GM12878 (cell line): ENCODE measurements at regions not wholly inside any gene's neighbourhood (a gene's known extent, or its start where the extent isn't known, plus 50 kb on each side); places are given as distances from the start of the nearest gene placed in this dataset.

Experiments
- CTCF ChIP-seq, 3 experiments: IDR thresholded peaks in 2 of 3; conservative IDR thresholded peaks in 1 of 3; 2 replicates each; pipeline ENCODE4 v1.5.1; 2011; ENCODE audit warnings: low read depth in 3 of 3, low read length in 3 of 3, mild to moderate bottlenecking in 3 of 3, control low read depth in 2 of 3, moderate library complexity in 2 of 3, inconsistent platforms in 1 of 3, mixed read lengths in 1 of 3; ENCODE audit not compliant: control insufficient read depth in 2 of 3, insufficient read depth in 1 of 3; ENCODE audit errors: extremely low read depth in 1 of 3
- E2F4 ChIP-seq: IDR thresholded peaks from 2 replicates; pipeline ENCODE4 v1.6.1; 2012; ENCODE audit warnings: low read depth, low read length, improper control_type of control experiment
- E2F8 ChIP-seq: fragments of 450-650 bp; IDR thresholded peaks from 2 replicates; pipeline ENCODE4 v1.6.1; 2018; ENCODE audit warnings: mild to moderate bottlenecking, low read depth, moderate library complexity; ENCODE audit not compliant: partially characterized antibody
- EGR1 ChIP-seq, 2 experiments: IDR thresholded peaks; 1 replicate in 1 of 2; 2 replicates in 1 of 2; pipeline ENCODE4 v1.6.1; 2011 to 2012; ENCODE audit warnings: low read depth in 2 of 2, low read length in 2 of 2, borderline replicate concordance in 1 of 2, mild to moderate bottlenecking in 1 of 2, moderate library complexity in 1 of 2
- JUND ChIP-seq: IDR thresholded peaks from 2 replicates; pipeline ENCODE4 v1.6.1; 2012; ENCODE audit warnings: low read depth, mild to moderate bottlenecking, low read length, improper control_type of control experiment, moderate library complexity
- NR2C2 ChIP-seq: IDR thresholded peaks from 2 replicates; pipeline ENCODE4 v1.6.1; 2011; ENCODE audit warnings: borderline replicate concordance, low read depth; ENCODE audit not compliant: control insufficient read depth, insufficient read length
- PBX3 ChIP-seq: IDR thresholded peaks from 2 replicates; pipeline ENCODE4 v1.6.1; 2011; ENCODE audit warnings: mild to moderate bottlenecking, low read depth, low read length, moderate library complexity; ENCODE audit not compliant: insufficient replicate concordance
- POLR2A ChIP-seq: IDR thresholded peaks from 2 replicates; pipeline ENCODE4 v1.6.1; 2011; ENCODE audit warnings: low read depth, mild to moderate bottlenecking, low read length
- TAF1 ChIP-seq: IDR thresholded peaks from 2 replicates; pipeline ENCODE4 v1.6.1; 2011; ENCODE audit warnings: mild to moderate bottlenecking, low read depth, low read length, borderline replicate concordance
- USF2 ChIP-seq: IDR thresholded peaks from 2 replicates; pipeline ENCODE4 v1.6.1; 2011; ENCODE audit warnings: low read depth, low read length, improper control_type of control experiment, borderline replicate concordance

GRCh38 chr18:10162340-10162739, 248.5 kb downstream of the VAPA start:
- TF ChIP-seq E2F8: no peak
- no peak for TF ChIP-seq POLR2A
- TF ChIP-seq E2F4: no peak
- no peak for TF ChIP-seq TAF1
- no peak for TF ChIP-seq NR2C2
- TF ChIP-seq PBX3: no peak
- TF ChIP-seq CTCF (IDR thresholded peaks at IDR 0.05 in 2 of 3, conservative IDR thresholded peaks at IDR 0.05 in 1 of 3; ENCODE audit: control insufficient read depth in 2 of 3, extremely low read depth in 1 of 3, insufficient read depth in 1 of 3, low read depth in 3 of 3, low read length in 3 of 3): no peak
- no peak for TF ChIP-seq EGR1 (IDR thresholded peaks at IDR 0.05; ENCODE audit: borderline replicate concordance in 1 of 2, low read depth in 2 of 2, low read length in 2 of 2)
- TF ChIP-seq JUND: no peak
- TF ChIP-seq USF2: no peak
